ENCODE measurements at regions not wholly inside any gene's neighbourhood (a gene's known extent, or its start where the extent isn't known, plus 50 kb on each side); places are given as distances from the start of the nearest gene placed in this dataset.

GRCh38 chr2:220281771-220282170 lies 654.3 kb downstream of the SLC4A3 start:
- no peak overlapping the region for H2BK5ac ChIP-seq (ENCODE audit: insufficient read length, low read length)
- no peaks in the 10 kb centered on the region for H3K27me3 ChIP-seq (ENCODE audit: insufficient read depth, low read length)
- H3K4ac ChIP-seq (ENCODE audit: low read depth, low read length), result no peak overlapping the region
- H2BK20ac ChIP-seq (ENCODE audit: low read depth, low read length, poor library complexity, severe bottlenecking), result no peak overlapping the region
- H2BK120ac ChIP-seq (ENCODE audit: low read depth, low read length, poor library complexity, severe bottlenecking), result no peak overlapping the region
- H4K91ac ChIP-seq (ENCODE audit: insufficient read length, low read depth, low read length), result no peak overlapping the region
- H3K14ac ChIP-seq (ENCODE audit: insufficient read depth, low read length), result no peak overlapping the region
- no CpG with 5 or more reads among the region's 1 CpG for WGBS (ENCODE audit: extremely low coverage, insufficient read length, low lambda C conversion rate)
- H3K9me3 ChIP-seq (ENCODE audit: control insufficient read depth, low read depth, low read length), result no peaks in the 10 kb centered on the region
- H3K23me2 ChIP-seq (ENCODE audit: insufficient read length, low read depth, low read length, poor library complexity, severe bottlenecking), result no peaks in the 10 kb centered on the region
- H3K9me3 Mint-ChIP-seq, result peaks cover 0 to 3% of the 10 kb centered on the region in 2 experiments; a peak in 1 of 5 replicates
- no peak overlapping the region for H3K18ac ChIP-seq (ENCODE audit: insufficient read length, low read depth, low read length)
- no peak overlapping the region for H2AFZ ChIP-seq (ENCODE audit: low read length)
- no peak overlapping the region for H3K27ac ChIP-seq (ENCODE audit: insufficient read length, low read depth, low read length)
- H3K27me3 Mint-ChIP-seq (ENCODE audit: low read depth), result no peaks in the 10 kb centered on the region
- no peak overlapping the region for H3T11ph ChIP-seq (ENCODE audit: low read length)
- no peaks in the 10 kb centered on the region for H3K4me1 ChIP-seq (ENCODE audit: insufficient read depth, low read length)
- no peaks in the 10 kb centered on the region for H3K4me1 Mint-ChIP-seq
- no peak overlapping the region for H2BK15ac ChIP-seq (ENCODE audit: low read depth, low read length)
- H3K79me1 ChIP-seq (ENCODE audit: insufficient read depth, low read depth, low read length, poor library complexity, severe bottlenecking), result no peaks in the 10 kb centered on the region
- no peak for DNase-seq
- H3K4me3 Mint-ChIP-seq, result no peak overlapping the region
- no peak overlapping the region for H2BK12ac ChIP-seq (ENCODE audit: insufficient read length, low read depth, low read length)
- H3K23ac ChIP-seq (ENCODE audit: insufficient read length, low read depth, low read length), result no peak overlapping the region
- no peaks in the 10 kb centered on the region for H4K20me1 ChIP-seq (ENCODE audit: control insufficient read depth, insufficient read depth, insufficient read length)
- H4K5ac ChIP-seq (ENCODE audit: insufficient read length, low read depth, low read length), result no peak overlapping the region
- H3K36me3 Mint-ChIP-seq (ENCODE audit: insufficient read depth in 1 of 3, low read depth in 3 of 3), result no peaks in the 10 kb centered on the region; a peak in 1 of 7 replicates
- TF ChIP-seq CTCF (conservative IDR thresholded peaks at IDR 0.05), result no peak
- no peaks in the 10 kb centered on the region for H3K79me2 ChIP-seq (ENCODE audit: insufficient read depth, low read length)
- H3K56ac ChIP-seq (ENCODE audit: insufficient read length, low read depth, low read length), result no peak overlapping the region
- no peak overlapping the region for H3K9ac ChIP-seq (ENCODE audit: extremely low read depth, insufficient read length, low read length)
- H3K27ac Mint-ChIP-seq, result no peak overlapping the region
- H2AK5ac ChIP-seq (ENCODE audit: insufficient read length, low read length), result no peak overlapping the region
- H4K8ac ChIP-seq (replicated peaks; ENCODE audit: insufficient read length, low read depth, low read length), result no peak overlapping the region
- H3K4me2 ChIP-seq (ENCODE audit: insufficient read depth, insufficient read length, low read length), result no peak overlapping the region
